ENCODE measurements at regions not wholly inside any gene's neighbourhood (a gene's known extent, or its start where the extent isn't known, plus 50 kb on each side); places are given as distances from the start of the nearest gene placed in this dataset.

GRCh38 chr6:15761045-15761502, 98.2 kb upstream of the DTNBP1 start:
- no peaks in the 10 kb centered on the region for H3K27me3 ChIP-seq
- DNase-seq (ENCODE audit: low spot score in 2 of 2) = no peak
- no peak overlapping the region for H3K27ac ChIP-seq
- no peak overlapping the region for H3K4me3 ChIP-seq
- TF ChIP-seq CTCF (IDR thresholded peaks at IDR 0.05) (no peak), POLR2A (IDR thresholded peaks at IDR 0.05) (no peak), POLR2AphosphoS5 (IDR thresholded peaks at IDR 0.05) (no peak)
- intact Hi-C loops (cut with DNase I; ENCODE audit: low total_unique reads) = no loop called here
- H3K9me3 ChIP-seq = no peaks in the 10 kb centered on the region
- H3K36me3 ChIP-seq = no peaks in the 10 kb centered on the region
- H3K4me1 ChIP-seq = no peaks in the 10 kb centered on the region

DNA sequence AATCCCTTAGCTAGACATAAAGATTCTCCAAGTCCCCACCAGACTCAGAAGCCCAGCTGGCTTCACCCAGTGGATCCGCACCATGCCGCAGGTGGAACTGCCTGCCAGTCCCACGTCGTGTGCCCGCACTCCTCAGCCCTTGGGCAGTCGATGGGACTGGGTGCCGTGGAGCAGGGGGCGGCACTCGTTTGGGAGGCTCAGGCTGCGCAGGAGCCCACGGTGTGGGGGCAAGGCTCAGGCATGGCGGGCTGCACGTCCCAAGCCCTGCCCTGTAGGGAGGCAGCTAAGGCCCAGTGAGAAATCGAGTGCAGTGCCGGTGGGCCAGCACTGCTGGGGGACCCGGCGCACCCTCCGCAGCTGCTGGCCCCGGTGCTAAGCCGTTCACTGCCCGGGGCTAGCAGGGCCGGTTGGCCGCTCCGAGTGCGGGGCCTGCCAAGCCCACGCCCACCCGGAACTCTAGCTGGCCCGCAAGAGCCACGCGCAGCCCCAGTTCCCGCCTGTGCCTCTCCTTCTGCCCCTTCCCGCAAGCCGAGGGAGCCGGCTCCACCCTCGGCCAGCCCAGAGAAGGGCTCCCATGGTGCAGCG, 95.9 kb upstream of the DTNBP1 start:
- no peaks in the 10 kb centered on the region for H3K27me3 ChIP-seq
- TF ChIP-seq CTCF (IDR thresholded peaks at IDR 0.05) = no peak
- TF ChIP-seq POLR2AphosphoS5 (IDR thresholded peaks at IDR 0.05) = no peak
- TF ChIP-seq POLR2A (IDR thresholded peaks at IDR 0.05) = no peak
- intact Hi-C loops (cut with DNase I; ENCODE audit: low total_unique reads) = no loop called here
- H3K9me3 ChIP-seq = no peaks in the 10 kb centered on the region
- DNase-seq (ENCODE audit: low spot score in 2 of 2) = no peak
- no peak overlapping the region for H3K4me3 ChIP-seq
- no peaks in the 10 kb centered on the region for H3K36me3 ChIP-seq
- no peak overlapping the region for H3K27ac ChIP-seq
- H3K4me1 ChIP-seq = no peaks in the 10 kb centered on the region

DNA sequence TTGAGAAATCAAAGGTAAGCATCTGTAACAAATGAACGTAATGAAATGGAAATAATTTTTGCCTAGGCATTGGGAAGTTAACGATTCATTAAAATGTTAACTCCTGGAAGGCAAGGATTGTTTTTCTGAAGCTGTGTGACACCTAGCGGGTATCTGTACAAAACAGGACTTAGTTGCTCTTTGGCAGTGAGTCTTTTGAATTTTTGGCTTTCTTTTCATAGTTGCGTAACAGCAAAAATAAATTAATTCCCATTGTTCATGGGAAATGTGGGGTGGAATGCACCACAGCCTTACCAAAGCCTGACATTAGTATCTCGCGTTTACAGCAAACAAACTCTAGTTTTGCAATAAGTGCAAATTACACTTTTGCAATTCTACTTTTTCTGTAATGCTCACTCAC, 92.7 kb upstream of the DTNBP1 start:
- H3K4me1 ChIP-seq = no peaks in the 10 kb centered on the region
- H3K36me3 ChIP-seq = no peaks in the 10 kb centered on the region
- no peak overlapping the region for H3K27ac ChIP-seq
- TF ChIP-seq POLR2A (IDR thresholded peaks at IDR 0.05) = no peak
- TF ChIP-seq POLR2AphosphoS5 (IDR thresholded peaks at IDR 0.05) = peak in 1 of 3 donors; percentile 26
- TF ChIP-seq CTCF (IDR thresholded peaks at IDR 0.05) = peak in 1 of 3 donors; percentile 10
- no peak overlapping the region for H3K4me3 ChIP-seq
- intact Hi-C loops (cut with DNase I; ENCODE audit: low total_unique reads) = no loop called here
- H3K9me3 ChIP-seq = no peaks in the 10 kb centered on the region
- H3K27me3 ChIP-seq = no peaks in the 10 kb centered on the region
- no peak for DNase-seq (ENCODE audit: low spot score in 2 of 2)

DNA sequence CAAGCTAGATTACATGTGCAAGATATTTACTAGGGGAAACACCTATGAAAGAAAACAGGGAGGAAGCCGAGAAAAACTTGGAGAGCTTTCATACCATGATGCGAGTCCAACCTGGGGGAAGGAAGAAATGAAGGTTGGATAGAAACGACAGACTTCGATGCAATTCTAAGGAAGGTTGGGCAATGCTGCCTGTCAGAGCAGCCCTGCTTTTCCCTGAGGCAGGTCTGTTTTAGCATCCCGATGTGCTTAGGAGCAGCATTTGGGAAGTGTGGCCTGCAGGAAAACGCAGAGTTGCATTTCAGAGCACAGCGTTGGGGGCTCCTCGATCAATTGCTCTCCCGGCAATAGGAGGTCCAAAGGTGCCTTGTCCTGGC, 91.9 kb upstream of the DTNBP1 start:
- Histone ChIP-seq H3K27me3 (no peaks in the 10 kb centered on the region), H3K4me1 (no peaks in the 10 kb centered on the region), H3K4me3 (no peak overlapping the region), H3K36me3 (no peaks in the 10 kb centered on the region), H3K9me3 (no peaks in the 10 kb centered on the region), H3K27ac (peak overlapping the region in 1 of 2 donors; percentile 0)
- TF ChIP-seq POLR2A (IDR thresholded peaks at IDR 0.05) = no peak
- TF ChIP-seq POLR2AphosphoS5 (IDR thresholded peaks at IDR 0.05) = no peak
- TF ChIP-seq CTCF (IDR thresholded peaks at IDR 0.05) = no peak
- no peak for DNase-seq (ENCODE audit: low spot score in 2 of 2)
- intact Hi-C loops (cut with DNase I; ENCODE audit: low total_unique reads) = no loop called here

DNA sequence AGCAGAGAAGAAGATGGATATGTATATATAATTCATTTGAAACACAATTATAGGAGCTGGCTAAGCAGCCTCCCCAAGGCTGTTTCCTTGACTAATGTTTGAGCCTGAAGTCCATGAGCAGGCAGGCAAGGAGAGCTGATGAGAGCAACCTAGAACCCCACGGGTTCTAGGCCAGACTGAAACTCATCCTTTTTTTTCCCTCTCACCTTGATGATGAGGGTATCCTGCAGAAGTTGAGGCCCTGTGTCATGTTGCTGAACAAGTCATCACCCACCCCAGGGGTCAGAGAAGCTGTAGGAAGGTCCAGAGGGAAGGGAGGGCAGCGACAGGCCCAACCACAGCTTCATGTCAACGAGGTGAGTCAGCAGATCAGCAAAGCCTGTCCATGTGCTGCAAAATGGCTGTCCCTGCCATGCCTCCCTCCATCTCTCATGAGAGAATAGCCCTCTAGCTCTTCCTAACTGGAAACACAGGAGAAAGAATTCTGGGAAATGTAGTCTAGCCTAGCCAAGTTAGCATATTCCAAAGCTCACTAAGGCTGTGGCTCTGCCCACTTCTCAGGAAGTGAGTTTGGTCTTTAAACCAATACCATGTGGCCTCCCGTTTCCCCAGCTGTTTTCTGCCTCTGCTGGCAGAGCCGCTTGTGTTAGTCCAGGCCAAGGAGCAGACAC, 91.3 kb upstream of the DTNBP1 start:
- Histone ChIP-seq H3K27me3 (no peaks in the 10 kb centered on the region), H3K4me1 (no peaks in the 10 kb centered on the region), H3K27ac (peak overlapping the region in 1 of 2 donors; percentile 60), H3K4me3 (no peak overlapping the region), H3K9me3 (no peaks in the 10 kb centered on the region), H3K36me3 (no peaks in the 10 kb centered on the region)
- no peak for TF ChIP-seq POLR2AphosphoS5 (IDR thresholded peaks at IDR 0.05)
- intact Hi-C loops (cut with DNase I; ENCODE audit: low total_unique reads) = no loop called here
- no peak for DNase-seq (ENCODE audit: low spot score in 2 of 2)

Data from breast epithelium (tissue), 4 donors.